NCI-H748 (cell line): ENCODE measurements at regions not wholly inside any gene's neighbourhood (a gene's known extent, or its start where the extent isn't known, plus 50 kb on each side); places are given as distances from the start of the nearest gene placed in this dataset.
"Not testable (repeated sequence)": the region's sequence is repeated elsewhere in the genome, so short reads cannot be mapped to it uniquely, and the experiment has no call there.

Experiments used
- DNase-seq: peaks from one replicate; lab custom pipeline; 2025; ENCODE audit not compliant: unreplicated experiment; lab: John Stamatoyannopoulos, UW

- DNase-seq: no peak
Measured at GRCh38 chr5:154626876-154627557, 128.2 kb upstream of the LARP1 start.

GRCh38 chr5:154625031-154625430 is 130.1 kb upstream of the LARP1 start:
- no peak for DNase-seq

GRCh38 chr5:154624341-154624740 is 130.8 kb upstream of the LARP1 start:
- no peak for DNase-seq

GRCh38 chr5:154620411-154620810 is 134.8 kb upstream of the LARP1 start:
- no peak for DNase-seq

GRCh38 chr5:154618696-154619095 is 136.5 kb upstream of the LARP1 start:
- DNase-seq: no peak

GRCh38 chr5:154614595-154614994 is 136.6 kb upstream of the HAND1 start:
- no peak for DNase-seq

- no peak for DNase-seq
Measured at GRCh38 chr5:154614125-154614524, 136.1 kb upstream of the HAND1 start.

- no peak for DNase-seq
Measured at GRCh38 chr5:154612666-154613065, 134.6 kb upstream of the HAND1 start.

GRCh38 chr5:154611341-154611767 is 133.3 kb upstream of the HAND1 start:
- DNase-seq: peak; percentile 13

GRCh38 chr5:154610321-154611154 is 132.5 kb upstream of the HAND1 start:
- peak; percentile 78 for DNase-seq

- no peak for DNase-seq
Measured at GRCh38 chr5:154609251-154609650, 131.2 kb upstream of the HAND1 start.

GRCh38 chr5:154608531-154609011 is 130.5 kb upstream of the HAND1 start:
- no peak for DNase-seq

- DNase-seq: no peak
Measured at GRCh38 chr5:154607746-154608145, 129.7 kb upstream of the HAND1 start.

GRCh38 chr5:154606246-154606645 is 128.2 kb upstream of the HAND1 start:
- DNase-seq: no peak

- no peak for DNase-seq
Measured at GRCh38 chr5:154603953-154604679, 126.1 kb upstream of the HAND1 start.

GRCh38 chr5:154603485-154603884 is 125.5 kb upstream of the HAND1 start:
- no peak for DNase-seq

- no peak for DNase-seq
Measured at GRCh38 chr5:154603011-154603410, 125.0 kb upstream of the HAND1 start.

- DNase-seq: no peak
Measured at GRCh38 chr5:154601014-154601413, 123.0 kb upstream of the HAND1 start.

GRCh38 chr5:154598021-154598420 is 120.0 kb upstream of the HAND1 start:
- no peak for DNase-seq

GRCh38 chr5:154596844-154597243 is 118.8 kb upstream of the HAND1 start:
- not testable (repeated sequence) for DNase-seq

- no peak for DNase-seq
Measured at GRCh38 chr5:154595662-154596061, 117.6 kb upstream of the HAND1 start.

GRCh38 chr5:154593796-154594195 is 115.8 kb upstream of the HAND1 start:
- DNase-seq: no peak
